Esophagus squamous epithelium (tissue), 4 donors: ENCODE measurements at regions not wholly inside any gene's neighbourhood (a gene's known extent, or its start where the extent isn't known, plus 50 kb on each side); places are given as distances from the start of the nearest gene placed in this dataset.

ENCODE experiments used
- CTCF ChIP-seq, 6 experiments: fragments of 450-650 bp in 4 of 6; fragments of 200-600 bp in 2 of 6; sonication (generic) in 2 of 6; IDR thresholded peaks; one replicate each; pipeline ENCODE4 v1.5.1; 2016 to 2019; ENCODE audit warnings: antibody characterized with exemption in 6 of 6, mild to moderate bottlenecking in 4 of 6, moderate library complexity in 4 of 6
- POLR2A ChIP-seq, 4 donors: fragments of 450-650 bp; IDR thresholded peaks; one replicate each; pipeline ENCODE4 v1.6.1; 2017; ENCODE audit warnings: antibody characterized with exemption in 4 of 4, mild to moderate bottlenecking in 4 of 4, moderate library complexity in 3 of 4

GRCh38 chr2:176812246-176812775, 400.3 kb upstream of the HNRNPA3 start:
- no peak for TF ChIP-seq CTCF (IDR thresholded peaks at IDR 0.05)
- no peak for TF ChIP-seq POLR2A (IDR thresholded peaks at IDR 0.05)
